ENCODE measurements at regions not wholly inside any gene's neighbourhood (a gene's known extent, or its start where the extent isn't known, plus 50 kb on each side); places are given as distances from the start of the nearest gene placed in this dataset.
"Not testable (repeated sequence)": the region's sequence is repeated elsewhere in the genome, so short reads cannot be mapped to it uniquely, and the experiment has no call there.

DNA sequence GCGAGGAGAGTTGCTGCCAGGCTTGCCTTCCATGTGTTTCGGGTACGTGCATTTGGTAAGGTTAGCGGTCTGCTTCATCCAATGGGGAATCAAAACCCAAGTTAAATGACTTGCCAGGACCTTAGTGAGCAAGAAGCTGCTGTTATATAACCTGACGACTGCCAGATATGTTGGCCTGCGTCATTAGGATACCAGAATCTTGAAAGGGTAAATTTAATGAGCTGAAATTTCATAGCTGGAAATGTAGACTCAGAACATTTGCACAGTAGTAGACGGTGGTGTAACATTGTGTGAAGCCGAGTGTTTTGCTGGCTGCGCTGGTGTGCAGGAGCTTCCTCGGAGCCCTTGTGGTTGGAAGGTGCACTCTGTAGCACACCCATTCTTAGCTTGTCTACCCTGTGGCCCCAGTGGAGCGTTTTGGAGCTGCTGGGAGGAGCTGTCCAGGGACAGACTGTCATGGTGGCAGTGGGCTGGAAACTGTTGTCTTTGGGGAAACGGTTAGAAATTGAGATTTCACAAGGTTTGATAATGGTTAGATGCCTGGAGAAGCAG, 66.3 kb upstream of the CRYM start:
- H3K4me1 ChIP-seq; H3K27me3 ChIP-seq (ENCODE audit: control insufficient read depth, insufficient read depth, low read length); H3K79me2 ChIP-seq; H2AFZ ChIP-seq; H3K36me3 ChIP-seq (ENCODE audit: control insufficient read depth, insufficient read depth, low read length); H3K9me3 ChIP-seq (ENCODE audit: control insufficient read depth, low read length); H3K9ac ChIP-seq; H3K4me3 ChIP-seq (ENCODE audit: low read depth, low read length); H3K27ac ChIP-seq; H3K4me2 ChIP-seq (ENCODE audit: low read length): not testable (repeated sequence)

DNA sequence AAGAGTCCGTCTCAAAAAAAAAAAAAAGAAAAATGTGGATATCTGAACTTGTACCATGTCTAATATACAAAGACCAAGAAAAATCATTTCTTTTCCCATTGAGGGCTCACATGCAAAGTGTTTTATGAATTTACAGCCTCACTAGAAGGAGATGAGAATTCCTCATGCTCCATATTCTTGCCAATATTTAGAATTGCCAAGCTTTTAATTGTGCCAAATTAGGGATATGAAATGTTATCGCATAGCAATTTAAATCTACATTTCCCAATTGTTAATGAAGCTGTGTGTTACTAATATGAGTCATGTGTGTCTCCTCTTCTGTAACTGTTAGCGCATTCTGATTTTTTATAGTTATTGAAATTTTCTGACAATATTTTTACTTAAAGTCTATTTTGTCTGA, 63.0 kb upstream of the CRYM start:
- Histone ChIP-seq H3K79me2 (no peaks in the 10 kb centered on the region), H3K4me2 (ENCODE audit: low read length) (no peak overlapping the region), H3K27ac (no peak overlapping the region), H3K9me3 (ENCODE audit: control insufficient read depth, low read length) (no peaks in the 10 kb centered on the region), H3K36me3 (ENCODE audit: control insufficient read depth, insufficient read depth, low read length) (no peaks in the 10 kb centered on the region), H3K4me3 (ENCODE audit: low read depth, low read length) (no peak overlapping the region), H3K27me3 (ENCODE audit: control insufficient read depth, insufficient read depth, low read length) (no peaks in the 10 kb centered on the region), H3K4me1 (no peaks in the 10 kb centered on the region), H2AFZ (no peak overlapping the region), H3K9ac (no peak overlapping the region)
- TF ChIP-seq CTCF (IDR thresholded peaks at IDR 0.05), result no peak

DNA sequence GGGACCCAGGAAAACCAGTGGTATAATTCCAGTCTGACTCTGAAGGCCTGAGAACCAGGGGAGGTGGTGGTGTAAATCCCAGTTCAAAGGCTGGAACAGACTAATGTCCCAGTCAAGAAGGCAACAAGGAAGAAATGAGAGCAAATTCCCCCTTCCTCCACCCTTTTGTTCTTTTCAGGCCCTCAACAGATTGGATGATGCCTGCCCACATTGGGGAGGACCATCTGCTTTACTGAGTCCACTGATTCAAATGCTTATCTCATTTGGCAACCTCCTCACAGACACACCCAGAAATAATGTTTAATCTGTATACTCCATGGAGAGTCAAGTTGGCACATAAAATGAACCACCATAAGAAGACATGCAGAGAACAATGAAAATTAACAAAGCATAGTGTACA, 61.9 kb upstream of the CRYM start:
- H3K4me1 ChIP-seq, result no peaks in the 10 kb centered on the region
- TF ChIP-seq CTCF (IDR thresholded peaks at IDR 0.05), result no peak
- H3K79me2 ChIP-seq, result no peaks in the 10 kb centered on the region
- no peak overlapping the region for H3K27ac ChIP-seq
- H2AFZ ChIP-seq, result no peak overlapping the region
- H3K9ac ChIP-seq, result no peak overlapping the region
- no peak overlapping the region for H3K4me2 ChIP-seq (ENCODE audit: low read length)
- H3K9me3 ChIP-seq (ENCODE audit: control insufficient read depth, low read length), result no peaks in the 10 kb centered on the region
- no peak overlapping the region for H3K4me3 ChIP-seq (ENCODE audit: low read depth, low read length)
- H3K36me3 ChIP-seq (ENCODE audit: control insufficient read depth, insufficient read depth, low read length), result no peaks in the 10 kb centered on the region
- no peaks in the 10 kb centered on the region for H3K27me3 ChIP-seq (ENCODE audit: control insufficient read depth, insufficient read depth, low read length)

DNA sequence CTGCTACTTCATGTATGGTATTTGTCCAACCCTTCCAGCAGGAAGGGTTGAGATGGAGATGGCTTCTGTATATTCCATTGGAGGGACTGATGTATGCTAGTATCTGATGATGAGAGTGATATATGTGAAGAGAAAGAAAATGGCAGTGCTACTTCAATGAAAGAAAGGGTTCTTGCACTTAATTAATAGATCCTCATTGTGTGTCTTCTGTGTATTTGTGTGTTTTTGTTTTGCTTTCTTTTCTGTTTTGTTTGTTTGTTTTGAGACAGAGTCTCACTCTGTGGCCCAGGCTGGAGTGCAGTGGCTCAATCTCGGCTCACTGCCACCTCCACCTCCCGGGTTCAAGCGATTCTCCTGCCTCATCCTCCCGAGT, 61.2 kb upstream of the CRYM start:
- no peak overlapping the region for H3K4me3 ChIP-seq (ENCODE audit: low read depth, low read length)
- H3K79me2 ChIP-seq, result no peaks in the 10 kb centered on the region
- no peak for TF ChIP-seq CTCF (IDR thresholded peaks at IDR 0.05)
- H2AFZ ChIP-seq, result no peak overlapping the region
- H3K27ac ChIP-seq, result no peak overlapping the region
- H3K4me1 ChIP-seq, result no peaks in the 10 kb centered on the region
- H3K27me3 ChIP-seq (ENCODE audit: control insufficient read depth, insufficient read depth, low read length), result no peaks in the 10 kb centered on the region
- no peaks in the 10 kb centered on the region for H3K9me3 ChIP-seq (ENCODE audit: control insufficient read depth, low read length)
- no peak overlapping the region for H3K4me2 ChIP-seq (ENCODE audit: low read length)
- H3K36me3 ChIP-seq (ENCODE audit: control insufficient read depth, insufficient read depth, low read length), result no peaks in the 10 kb centered on the region
- H3K9ac ChIP-seq, result no peak overlapping the region

GRCh38 chr16:21338537-21339268, 60.6 kb upstream of the CRYM start:
- Histone ChIP-seq H3K9me3 (ENCODE audit: control insufficient read depth, low read length) (no peaks in the 10 kb centered on the region), H3K79me2 (no peaks in the 10 kb centered on the region), H3K4me3 (ENCODE audit: low read depth, low read length) (no peak overlapping the region), H3K9ac (no peak overlapping the region), H3K4me2 (ENCODE audit: low read length) (no peak overlapping the region), H2AFZ (no peak overlapping the region), H3K4me1 (no peaks in the 10 kb centered on the region), H3K36me3 (ENCODE audit: control insufficient read depth, insufficient read depth, low read length) (no peaks in the 10 kb centered on the region), H3K27ac (no peak overlapping the region), H3K27me3 (ENCODE audit: control insufficient read depth, insufficient read depth, low read length) (no peaks in the 10 kb centered on the region)
- no peak for TF ChIP-seq CTCF (IDR thresholded peaks at IDR 0.05)
